ENCODE measurements at regions not wholly inside any gene's neighbourhood (a gene's known extent, or its start where the extent isn't known, plus 50 kb on each side); places are given as distances from the start of the nearest gene placed in this dataset.

GRCh38 chr1:243916160-243916559 is 66.1 kb upstream of the AKT3 start:
- peaks cover 17% of the 10 kb centered on the region for H3K4me1 Mint-ChIP-seq (ENCODE audit: low read depth)
- H3K27ac Mint-ChIP-seq: no peak overlapping the region
- H3K4me3 Mint-ChIP-seq: no peak overlapping the region
- no peaks in the 10 kb centered on the region for H3K9me3 Mint-ChIP-seq
- H3K27me3 Mint-ChIP-seq (ENCODE audit: low read depth): peaks cover 53% of the 10 kb centered on the region
- no peak for DNase-seq (ENCODE audit: low spot score)
- no peaks in the 10 kb centered on the region for H3K36me3 Mint-ChIP-seq (ENCODE audit: low read depth)

GRCh38 chr1:243912347-243912746 is 62.3 kb upstream of the AKT3 start:
- no peaks in the 10 kb centered on the region for H3K36me3 Mint-ChIP-seq (ENCODE audit: low read depth)
- peaks cover 25% of the 10 kb centered on the region for H3K27me3 Mint-ChIP-seq (ENCODE audit: low read depth)
- H3K9me3 Mint-ChIP-seq: no peaks in the 10 kb centered on the region
- DNase-seq (ENCODE audit: low spot score): no peak
- H3K4me1 Mint-ChIP-seq (ENCODE audit: low read depth): peaks cover 8% of the 10 kb centered on the region
- H3K4me3 Mint-ChIP-seq: no peak overlapping the region
- H3K27ac Mint-ChIP-seq: no peak overlapping the region

- no peaks in the 10 kb centered on the region for H3K9me3 Mint-ChIP-seq
- no peaks in the 10 kb centered on the region for H3K36me3 Mint-ChIP-seq (ENCODE audit: low read depth)
- H3K27me3 Mint-ChIP-seq (ENCODE audit: low read depth): peaks cover 15% of the 10 kb centered on the region
- no peaks in the 10 kb centered on the region for H3K4me1 Mint-ChIP-seq (ENCODE audit: low read depth)
- H3K27ac Mint-ChIP-seq: no peak overlapping the region
- H3K4me3 Mint-ChIP-seq: no peak overlapping the region
- DNase-seq (ENCODE audit: low spot score): no peak
Observed at GRCh38 chr1:243910607-243911006, 60.6 kb upstream of the AKT3 start.

- no peaks in the 10 kb centered on the region for H3K36me3 Mint-ChIP-seq (ENCODE audit: low read depth)
- no peaks in the 10 kb centered on the region for H3K9me3 Mint-ChIP-seq
- no peak overlapping the region for H3K27ac Mint-ChIP-seq
- no peak for DNase-seq (ENCODE audit: low spot score)
- peaks cover 2% of the 10 kb centered on the region for H3K27me3 Mint-ChIP-seq (ENCODE audit: low read depth)
- H3K4me1 Mint-ChIP-seq (ENCODE audit: low read depth): no peaks in the 10 kb centered on the region
- H3K4me3 Mint-ChIP-seq: no peak overlapping the region
Observed at GRCh38 chr1:243903895-243904294, 53.9 kb upstream of the AKT3 start.

GRCh38 chr1:243903041-243903440 is 53.0 kb upstream of the AKT3 start:
- H3K27ac Mint-ChIP-seq: no peak overlapping the region
- DNase-seq (ENCODE audit: low spot score): no peak
- H3K36me3 Mint-ChIP-seq (ENCODE audit: low read depth): no peaks in the 10 kb centered on the region
- no peaks in the 10 kb centered on the region for H3K9me3 Mint-ChIP-seq
- peaks cover 2% of the 10 kb centered on the region for H3K27me3 Mint-ChIP-seq (ENCODE audit: low read depth)
- no peak overlapping the region for H3K4me3 Mint-ChIP-seq
- H3K4me1 Mint-ChIP-seq (ENCODE audit: low read depth): no peaks in the 10 kb centered on the region

- no peak for DNase-seq (ENCODE audit: low spot score)
- no peaks in the 10 kb centered on the region for H3K4me1 Mint-ChIP-seq (ENCODE audit: low read depth)
- peaks cover 2% of the 10 kb centered on the region for H3K27me3 Mint-ChIP-seq (ENCODE audit: low read depth)
- no peak overlapping the region for H3K27ac Mint-ChIP-seq
- H3K9me3 Mint-ChIP-seq: no peaks in the 10 kb centered on the region
- no peaks in the 10 kb centered on the region for H3K36me3 Mint-ChIP-seq (ENCODE audit: low read depth)
- H3K4me3 Mint-ChIP-seq: no peak overlapping the region
Observed at GRCh38 chr1:243902100-243902499, 52.1 kb upstream of the AKT3 start.

Measured in T-helper 2 cell treated with Interferon-gamma antibody and Interleukin-4, amounts not matched to agents 5 μg/mL and 100 μg/mL, for 36 hours (primary cell).